Stimulated activated CD4-positive, alpha-beta T cell treated with anti-CD3 and anti-CD28 coated beads, Interleukin-4, amount 100 ng/mL, for 4 hours (primary cell): ENCODE measurements at regions not wholly inside any gene's neighbourhood (a gene's known extent, or its start where the extent isn't known, plus 50 kb on each side); places are given as distances from the start of the nearest gene placed in this dataset.

Source experiments
- DNase-seq, 2 experiments: peaks; one replicate each; pipeline ENCODE4 v3.0.0-alpha.2; 2020

DNA sequence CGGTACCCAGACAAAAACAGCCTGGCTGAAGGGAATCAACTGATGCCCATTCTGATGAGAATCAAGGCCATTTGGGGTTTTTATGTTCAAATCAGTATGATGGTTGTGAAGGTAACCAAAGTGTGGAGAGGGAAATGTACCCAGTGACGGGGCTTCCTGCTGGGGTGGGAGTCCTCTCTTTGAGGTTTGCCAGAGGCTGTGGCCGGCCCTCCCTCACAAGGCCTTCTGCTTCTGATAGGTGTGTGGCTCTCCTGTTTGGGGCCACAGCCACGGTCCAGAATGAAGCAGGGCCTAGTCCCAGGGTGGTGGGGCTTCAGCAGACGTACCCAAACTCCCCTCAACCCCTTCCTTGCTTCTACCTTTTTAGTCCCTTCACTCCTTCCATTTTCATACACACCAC lies 86.7 kb upstream of the NAA20 start:
- DNase-seq: no peak

DNA sequence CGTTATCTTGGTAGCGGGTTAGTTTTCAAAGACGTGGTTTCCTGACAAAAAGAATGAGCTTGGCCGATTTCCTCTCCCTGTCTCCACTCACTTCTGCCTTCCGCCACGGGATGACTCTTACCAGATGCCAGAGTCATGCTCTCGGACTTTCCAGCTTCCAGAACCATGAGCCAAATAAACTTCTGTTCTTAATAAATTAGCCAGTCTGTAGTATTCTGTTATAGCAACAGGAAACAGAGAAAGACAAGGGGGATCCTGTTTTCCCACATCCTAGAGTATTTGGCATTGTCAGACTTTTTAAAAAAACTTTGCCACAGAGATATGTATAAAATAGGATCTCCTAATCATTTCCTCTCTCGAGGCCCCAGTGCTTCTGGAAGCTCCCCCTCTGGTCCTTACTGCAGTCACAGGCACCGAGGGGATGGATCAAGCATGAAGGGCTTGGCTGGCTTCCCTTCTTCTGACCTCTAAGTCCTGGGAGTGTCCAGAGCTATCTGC lies 84.9 kb upstream of the NAA20 start:
- DNase-seq: no peak

DNA sequence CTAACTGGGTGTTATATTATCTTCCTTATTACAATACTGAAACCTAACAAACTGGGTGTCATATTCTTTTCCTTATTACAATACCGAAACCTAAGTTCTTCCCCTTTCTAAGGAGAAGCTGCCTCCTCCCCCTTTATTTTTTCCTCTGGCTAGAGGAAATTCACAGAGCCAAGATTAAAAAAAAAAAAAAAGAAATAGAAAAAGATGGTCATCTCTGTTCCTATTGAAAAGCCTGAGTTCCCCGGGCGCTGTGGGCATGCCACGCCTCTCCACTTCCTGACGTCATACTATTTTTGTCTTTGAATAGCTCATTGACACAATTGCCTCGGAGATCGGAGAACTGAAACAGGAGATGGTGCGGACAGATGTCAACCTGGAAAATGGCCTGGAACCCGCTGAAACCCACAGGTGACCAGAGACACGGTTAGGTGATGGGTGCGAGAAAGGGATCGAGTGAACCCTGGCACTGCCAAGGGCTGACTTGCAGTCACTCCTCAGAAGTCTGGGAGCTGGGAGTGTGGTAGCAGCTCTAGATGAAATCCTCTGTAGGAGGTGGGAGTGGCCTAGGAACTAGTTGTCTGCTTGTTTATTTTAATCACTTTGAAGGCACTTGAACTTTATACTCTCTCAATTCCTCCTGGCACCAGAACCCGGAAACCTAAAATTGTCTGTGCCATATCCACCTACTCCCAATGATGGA lies 82.2 kb upstream of the NAA20 start:
- no peak for DNase-seq

DNA sequence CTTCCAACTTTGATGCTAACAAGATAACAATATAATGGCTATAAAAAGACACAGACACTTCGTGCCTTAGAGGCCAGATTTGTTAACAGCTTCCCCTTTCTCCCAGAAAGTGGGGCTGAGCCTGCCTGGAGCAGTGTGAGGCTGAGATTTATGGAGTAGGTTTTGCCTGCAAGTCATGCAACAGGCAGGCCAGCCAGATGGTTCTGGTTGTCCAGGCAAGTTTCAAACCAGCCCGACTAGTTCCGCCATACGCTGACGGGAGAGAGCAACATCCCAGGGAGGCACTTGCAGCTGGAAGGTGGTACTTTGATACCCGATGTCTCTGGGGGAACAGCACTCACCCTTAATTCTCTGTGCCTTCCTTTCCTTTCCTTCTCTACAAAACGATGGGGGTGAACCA lies 81.3 kb upstream of the NAA20 start:
- DNase-seq: no peak

DNA sequence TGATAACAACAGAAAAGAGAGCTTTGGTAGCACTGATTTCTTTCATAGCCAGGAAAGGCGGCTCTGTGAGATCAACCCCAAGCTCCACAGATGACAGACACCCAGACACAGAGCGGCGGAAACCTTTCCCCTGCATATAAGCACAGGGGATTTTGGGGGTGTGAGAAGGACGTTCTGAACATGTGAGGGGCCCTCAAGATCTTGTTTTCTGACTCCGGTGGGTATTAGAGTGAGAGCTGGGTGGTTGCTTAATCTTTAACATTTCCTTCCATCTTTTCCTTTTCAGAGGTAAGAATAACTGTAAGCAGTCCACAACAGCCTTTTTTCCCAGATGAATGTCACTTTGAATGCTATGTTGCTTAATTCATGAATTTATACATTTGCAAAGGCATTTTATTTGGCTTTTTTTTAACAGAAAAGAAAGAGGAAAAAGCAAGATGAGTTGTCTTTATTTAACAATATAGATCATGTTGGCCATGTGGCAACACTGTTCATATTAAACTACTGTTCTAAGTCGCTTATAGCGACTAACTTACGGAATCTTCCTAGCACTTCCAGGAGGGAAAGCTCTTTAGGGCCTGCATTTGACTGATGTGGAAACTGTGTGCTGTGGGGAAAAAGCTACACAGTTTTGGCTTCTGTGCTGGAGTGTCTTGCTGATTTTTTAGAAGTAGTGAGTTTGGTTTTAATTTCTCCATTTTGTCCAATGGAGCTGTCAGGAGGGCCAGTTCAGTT lies 80.5 kb upstream of the NAA20 start:
- DNase-seq: no peak

DNA sequence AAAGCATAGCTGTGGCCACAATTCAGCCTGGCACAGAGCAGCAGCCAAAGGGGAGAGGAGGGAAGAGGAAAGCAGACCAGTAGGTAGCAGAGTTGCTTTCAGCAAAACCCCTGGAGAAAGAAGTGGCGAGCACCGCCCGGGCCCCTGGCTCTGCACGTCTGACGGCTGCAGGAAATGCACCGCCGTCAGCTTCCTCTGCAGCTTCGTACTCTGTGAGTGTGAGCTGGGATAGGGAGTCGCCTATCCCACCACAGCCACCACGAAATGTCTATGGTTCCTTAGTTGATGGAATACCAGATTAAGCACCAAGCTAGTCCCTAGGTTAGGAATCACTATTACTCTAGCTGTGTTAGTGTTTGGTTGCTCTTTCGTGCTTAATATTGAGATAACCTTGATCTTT lies 79.9 kb upstream of the NAA20 start:
- no peak for DNase-seq

DNA sequence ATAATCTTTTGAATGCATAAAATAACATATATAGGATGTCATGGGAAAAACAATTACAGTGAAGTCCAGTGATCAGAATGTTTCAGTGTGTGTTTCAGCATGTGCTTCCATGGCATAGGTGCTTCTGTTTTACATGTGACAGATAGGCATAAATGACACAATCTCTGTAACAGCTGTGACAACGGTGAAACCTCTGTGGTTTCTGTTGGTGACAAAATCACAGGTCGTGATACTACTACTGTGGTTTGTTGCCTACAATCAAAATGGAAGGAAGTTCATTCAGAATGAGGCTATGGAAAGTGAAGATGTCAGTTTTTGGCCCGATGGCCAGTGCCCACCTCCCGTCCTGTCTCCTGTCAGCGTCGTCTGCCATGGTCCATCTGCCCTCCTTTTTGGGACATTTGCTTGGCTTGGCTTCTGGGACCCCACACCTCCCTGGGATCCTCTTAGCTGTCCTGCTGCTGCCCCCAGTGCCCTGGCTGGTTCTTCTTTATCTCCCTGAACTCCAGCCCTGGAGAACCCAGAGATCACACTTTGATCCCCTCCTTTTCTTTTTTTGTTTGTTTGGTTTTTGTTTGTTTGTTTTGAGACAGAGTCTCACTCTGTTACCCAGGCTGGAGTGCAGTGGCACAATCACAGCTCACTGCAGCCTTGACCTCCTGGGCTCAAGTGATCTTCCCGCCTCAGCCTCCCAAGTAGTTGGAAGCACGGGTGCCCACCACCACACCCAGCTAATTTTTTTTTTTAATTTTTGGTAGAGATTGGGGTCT lies 79.3 kb upstream of the NAA20 start:
- DNase-seq: no peak

DNA sequence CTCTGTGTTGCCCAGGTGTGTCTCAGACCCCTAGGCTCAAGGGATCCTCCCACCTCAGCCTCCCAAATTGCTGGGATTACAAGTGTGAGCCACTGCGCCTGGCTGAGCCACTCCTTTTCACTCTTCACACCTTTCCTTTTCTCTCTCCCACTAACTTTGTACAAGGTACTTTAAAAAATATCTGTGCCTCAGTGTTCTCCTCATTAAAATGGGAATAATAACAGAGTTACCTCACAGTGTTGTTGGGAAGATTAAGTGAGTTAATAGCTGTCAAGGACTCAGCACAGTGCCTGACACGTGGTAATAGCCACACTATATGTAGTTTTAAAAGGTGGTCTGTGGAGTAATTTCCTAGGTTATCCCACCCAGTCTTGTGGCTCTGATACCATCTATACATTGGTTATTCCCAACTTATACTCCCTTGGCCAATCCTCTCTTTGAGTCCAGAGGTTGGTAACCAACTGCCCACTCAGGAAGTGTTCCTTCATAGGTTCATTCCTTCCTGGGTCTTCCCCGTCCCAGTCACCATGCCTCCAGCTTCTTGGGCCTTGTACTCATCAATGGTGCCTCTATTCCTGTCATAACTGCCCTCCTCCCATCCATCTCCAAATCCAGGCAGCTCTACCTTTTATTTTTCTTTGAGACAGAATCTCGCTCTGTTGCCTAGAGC lies 78.6 kb upstream of the NAA20 start:
- no peak for DNase-seq

DNA sequence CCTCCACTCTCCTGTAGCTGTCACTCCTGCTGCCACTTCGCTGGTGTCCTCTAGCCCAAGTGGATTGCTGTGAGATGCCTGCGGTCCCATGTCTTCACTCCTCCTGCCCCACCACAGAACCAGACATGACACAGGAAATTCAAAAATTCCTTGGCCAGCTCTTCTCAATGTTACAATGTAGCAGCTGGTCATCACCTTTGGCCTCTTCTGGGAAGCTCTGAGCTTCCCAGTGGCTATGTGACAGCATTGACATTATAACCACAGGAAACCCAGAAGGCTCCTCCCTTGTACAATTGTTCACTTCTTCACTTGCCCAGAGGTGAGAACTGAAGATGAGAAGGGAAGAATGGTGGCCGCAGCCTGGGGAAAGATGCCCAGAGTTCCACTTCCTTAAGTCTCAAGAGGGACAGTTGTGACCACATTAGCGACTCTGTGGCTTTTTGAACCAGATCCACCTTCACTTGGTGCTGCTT lies 76.1 kb upstream of the NAA20 start:
- DNase-seq: no peak

DNA sequence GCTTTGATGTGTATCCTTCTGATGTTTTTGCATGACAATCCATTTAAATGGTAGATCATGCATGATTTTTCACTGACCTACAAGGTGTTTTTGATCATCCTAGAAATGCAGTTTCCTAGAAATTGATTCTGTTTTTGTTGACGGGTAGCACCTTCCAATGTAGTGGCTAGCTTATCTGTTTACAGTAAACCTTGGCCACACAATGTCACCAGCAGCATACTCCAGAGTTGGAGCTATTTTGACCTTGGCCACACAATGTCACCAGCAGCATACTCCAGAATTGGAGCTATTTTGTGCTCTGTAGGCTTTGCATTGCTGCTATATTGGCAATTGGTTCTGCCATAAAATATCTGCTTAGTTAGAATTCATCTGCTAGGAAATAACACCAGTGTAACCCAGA lies 74.6 kb upstream of the NAA20 start:
- no peak for DNase-seq

DNA sequence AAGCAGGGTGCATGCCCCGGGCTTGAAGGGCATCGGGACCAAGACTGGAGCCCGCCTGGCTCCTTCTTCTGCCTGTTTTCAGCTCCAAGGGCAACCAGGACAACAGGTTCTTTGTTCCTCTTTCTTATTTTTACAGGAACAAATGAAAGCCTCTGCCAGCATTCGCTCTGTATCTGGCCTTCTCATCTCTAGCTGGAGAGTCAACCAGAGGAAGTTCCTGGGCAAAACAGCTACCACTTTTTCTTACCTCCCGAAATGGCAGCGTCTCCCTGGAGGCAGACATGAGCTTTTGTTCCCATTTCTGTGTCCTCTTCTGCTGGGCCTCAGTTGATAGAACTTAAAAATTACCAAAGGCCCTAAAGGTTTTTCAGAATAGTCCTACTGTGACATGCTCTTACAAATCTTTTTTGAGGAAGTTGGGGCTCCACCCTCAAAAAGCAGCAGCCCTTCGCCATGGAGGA lies 74.1 kb upstream of the NAA20 start:
- DNase-seq: no peak

DNA sequence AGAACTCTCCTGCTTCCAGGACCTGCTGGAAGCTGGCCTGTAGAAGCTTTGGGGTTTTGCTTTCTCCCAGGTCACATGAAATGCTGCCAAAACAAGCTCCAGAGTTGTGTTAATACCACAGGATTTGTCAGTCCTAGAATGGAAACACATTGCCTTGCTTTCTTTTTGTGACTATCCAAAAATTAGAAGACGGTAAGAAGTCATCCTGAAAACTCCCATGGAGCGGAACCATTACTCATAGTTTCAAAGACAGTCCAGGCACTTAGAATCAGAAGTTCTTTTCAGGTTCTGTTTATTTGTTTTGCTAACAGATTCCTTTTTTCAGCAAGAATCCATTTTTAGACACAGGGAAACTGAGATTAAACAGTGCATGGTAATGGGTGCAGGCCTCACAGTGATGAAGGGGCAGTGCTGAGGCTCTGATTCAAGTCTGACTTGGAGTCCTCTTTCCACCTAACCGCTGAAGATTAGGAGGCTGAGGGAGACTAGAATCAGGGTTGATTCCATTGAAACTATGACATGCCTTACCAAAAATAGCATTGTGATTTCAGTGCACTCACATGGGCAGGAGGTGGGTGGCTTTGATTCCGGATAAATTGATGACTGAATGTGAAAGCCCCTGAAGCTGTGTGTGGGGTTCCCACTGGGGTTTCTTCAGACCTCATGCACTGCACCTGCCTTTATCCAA lies 72.2 kb upstream of the NAA20 start:
- DNase-seq: no peak

DNA sequence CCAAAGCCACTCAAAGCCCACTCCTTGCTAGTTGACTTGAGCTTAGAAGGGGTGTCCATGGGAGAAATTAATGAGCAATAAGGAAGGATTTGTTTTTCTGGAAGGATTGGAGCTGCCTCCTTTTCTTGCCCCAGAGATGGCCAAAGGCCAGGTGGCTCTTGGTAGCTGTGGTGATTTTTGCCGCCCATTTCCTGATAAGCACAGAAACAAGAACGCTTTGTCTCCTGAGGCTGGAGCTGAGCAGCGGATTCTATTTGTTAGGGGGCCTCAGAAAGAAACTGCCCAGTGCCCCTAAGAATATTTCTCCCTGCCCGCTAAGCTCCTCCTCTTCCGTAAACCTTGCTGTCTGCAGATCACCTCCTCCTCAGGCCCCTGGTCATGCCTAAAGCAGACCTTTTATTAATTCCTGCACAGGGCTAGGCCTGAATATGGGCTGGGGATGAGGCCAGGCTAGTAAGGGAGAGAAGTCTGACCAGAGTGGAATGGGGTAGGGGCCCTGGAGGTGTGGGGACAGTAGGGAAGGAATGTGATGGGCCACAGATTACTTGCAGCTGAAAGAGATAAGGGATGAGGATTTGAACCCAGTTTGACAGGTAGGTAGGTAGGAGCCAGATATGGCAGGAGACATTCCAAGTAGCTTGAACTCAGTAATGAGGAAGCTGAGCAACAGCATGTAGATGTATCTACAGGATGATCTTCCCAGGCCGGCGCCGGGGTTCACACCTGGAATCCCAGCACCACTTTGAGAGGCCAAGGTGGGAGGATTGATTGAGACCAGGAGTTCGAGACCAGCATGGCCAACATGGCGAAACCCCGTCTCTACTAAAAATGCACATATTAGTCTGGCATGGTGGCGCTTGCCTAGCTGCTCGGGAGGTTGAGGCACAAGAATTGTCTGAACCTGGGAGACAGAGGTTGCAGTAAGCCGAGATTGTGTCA lies 71.2 kb upstream of the NAA20 start:
- no peak for DNase-seq

DNA sequence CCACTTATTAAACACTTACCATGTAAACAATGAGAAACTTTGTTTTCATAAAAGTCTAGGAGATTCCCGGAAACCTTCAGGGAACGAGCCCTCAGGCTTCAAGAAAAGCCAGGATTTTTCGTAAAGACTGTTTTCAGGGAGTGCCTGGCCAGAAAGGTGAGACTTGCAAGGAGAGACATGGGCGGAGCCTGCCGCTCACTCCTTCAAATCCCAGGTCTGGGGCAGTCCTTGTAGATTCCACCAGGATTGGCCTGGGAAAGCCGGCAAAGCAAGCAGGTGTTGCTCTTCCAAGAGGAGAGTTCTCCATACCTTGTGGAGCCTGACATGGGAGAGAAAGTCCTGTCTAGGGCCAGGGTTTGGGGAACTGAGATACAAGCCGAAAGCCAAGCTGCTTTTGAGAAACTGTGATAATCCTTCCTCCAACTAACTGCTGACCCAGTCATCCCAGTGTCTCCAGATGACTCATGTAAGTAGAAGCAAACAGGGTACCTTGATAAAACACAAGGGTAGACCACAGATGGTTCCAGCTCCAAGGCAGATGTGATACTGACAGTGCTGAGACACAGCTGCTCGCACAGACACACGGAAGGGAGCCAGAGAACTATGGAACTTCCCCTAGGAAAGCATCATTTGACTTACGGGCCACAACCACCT lies 69.4 kb upstream of the NAA20 start:
- DNase-seq: no peak

DNA sequence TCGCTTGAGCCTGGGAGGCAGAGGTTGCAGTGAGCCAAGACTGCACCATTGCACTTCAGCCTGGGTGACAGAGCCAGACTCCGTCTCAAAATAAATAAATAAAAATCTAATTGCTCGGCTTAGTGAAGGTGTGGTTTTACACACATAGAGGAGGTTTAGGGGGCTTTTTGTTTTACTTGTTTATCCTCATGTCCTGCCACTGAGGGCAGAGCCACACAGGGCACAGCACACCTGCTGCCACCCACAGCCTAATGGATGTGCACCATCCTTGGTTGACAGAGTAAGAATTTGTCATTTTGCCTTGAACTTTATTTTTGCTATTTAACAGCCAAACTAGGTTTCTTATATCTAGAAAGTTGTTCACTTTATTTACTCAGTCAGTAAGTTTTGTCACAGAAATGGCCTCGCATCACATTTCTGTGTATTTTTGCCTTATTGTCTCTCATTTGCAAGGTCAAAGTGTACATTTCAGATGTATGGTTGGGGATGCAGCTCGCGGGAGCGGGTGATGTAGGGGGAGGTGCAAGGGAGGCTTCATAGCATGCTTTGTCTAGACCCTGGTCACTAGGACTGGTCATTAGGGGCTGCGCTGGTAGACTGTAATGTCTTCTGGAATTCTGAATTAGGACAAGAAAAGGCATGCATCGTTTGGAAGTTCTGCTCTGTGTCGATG lies 67.8 kb upstream of the NAA20 start:
- DNase-seq: no peak

DNA sequence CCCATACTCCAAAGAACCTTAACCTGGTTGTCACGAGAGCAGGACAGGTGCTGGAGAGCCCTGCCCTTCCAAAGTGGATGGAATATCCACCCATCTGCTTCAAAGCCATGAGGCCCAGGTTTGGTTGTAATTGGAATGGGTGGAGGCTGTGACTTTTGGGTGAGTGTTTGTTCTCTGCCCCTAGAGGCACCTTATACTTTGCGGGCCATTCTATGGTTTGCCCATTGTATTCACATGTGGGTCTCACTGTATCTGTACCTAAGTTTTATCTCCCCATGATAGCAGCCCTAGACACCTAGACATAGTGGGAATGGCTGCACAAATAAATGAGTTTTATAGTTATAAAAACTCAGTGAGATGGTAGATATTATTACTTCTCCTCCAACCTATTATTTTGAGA lies 67.1 kb upstream of the NAA20 start:
- no peak for DNase-seq

DNA sequence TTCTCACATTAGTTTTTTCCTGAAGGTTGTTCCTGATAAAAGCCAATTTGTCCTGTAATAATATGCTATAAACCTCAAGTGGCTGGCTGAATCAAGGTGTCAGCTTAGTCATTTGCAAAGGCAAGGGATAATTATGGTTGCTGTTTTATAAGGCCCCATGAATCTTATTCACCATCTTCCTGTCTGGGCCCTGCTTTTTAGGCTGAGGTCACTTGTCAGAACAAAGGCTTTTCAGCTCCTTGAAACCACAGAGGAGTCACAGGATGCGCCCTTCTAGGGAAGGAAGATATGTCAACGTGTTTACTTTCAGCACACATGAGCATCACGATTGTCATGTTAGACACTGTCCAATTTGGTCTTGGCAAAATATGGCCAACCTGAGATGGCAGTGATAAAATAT lies 64.8 kb upstream of the NAA20 start:
- DNase-seq: no peak

DNA sequence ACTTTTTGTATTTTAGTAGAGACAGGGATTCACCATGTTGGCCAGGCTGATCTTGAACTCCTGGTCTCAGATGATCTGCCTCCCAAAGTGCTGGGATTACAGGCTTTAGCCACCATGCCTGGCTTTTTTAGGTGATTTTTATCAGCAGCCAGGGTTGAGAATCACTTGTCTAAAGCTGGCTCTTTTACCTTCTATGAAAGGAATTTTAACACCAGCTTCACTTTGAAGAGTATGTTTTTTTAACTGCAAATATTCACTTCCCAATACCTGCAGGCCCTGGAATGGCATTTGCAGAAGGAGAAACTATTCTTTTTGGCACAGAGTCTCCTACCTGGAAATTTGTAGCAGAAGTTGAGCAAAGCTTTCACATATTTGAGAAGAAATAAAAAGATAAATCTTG lies 63.6 kb upstream of the NAA20 start:
- no peak for DNase-seq

DNA sequence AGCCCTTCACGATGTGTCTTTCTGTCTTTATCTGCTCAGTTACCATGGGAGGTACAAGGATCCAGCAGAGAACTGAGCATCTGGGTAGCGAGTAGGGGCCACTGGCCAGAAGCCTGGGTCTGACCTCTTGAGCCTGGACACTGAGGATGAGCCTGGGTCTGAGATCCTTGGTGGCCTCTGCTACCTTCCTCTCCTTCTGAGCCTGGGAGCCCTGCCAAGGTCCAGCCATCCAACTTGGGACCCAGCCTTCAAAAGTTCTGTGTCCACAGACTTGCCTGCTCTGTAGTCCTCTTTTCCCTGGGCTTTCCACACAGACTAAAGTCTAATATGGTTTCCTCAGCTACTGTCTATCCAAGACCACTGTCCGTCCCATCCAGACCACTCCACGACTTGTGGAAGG lies 60.2 kb upstream of the NAA20 start:
- no peak for DNase-seq

DNA sequence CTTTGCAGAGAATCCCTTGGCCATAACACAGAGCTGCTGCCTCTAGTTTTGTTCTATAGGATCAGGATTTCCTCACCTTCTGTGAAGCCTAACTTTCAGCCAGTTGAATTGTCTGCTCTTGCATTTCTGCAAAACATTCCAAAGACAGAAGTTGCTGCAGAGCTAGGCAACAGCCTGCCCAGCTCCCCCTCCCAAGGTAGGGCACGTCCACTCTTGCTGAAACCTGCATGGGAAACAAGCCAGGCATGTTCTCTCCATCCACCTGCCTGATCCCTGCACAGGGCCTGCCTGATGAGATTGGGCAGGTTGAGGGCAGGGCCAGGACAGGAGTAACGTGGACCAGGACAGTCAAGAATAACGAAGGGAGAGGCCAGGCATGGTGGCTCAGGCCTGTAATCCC lies 58.9 kb upstream of the NAA20 start:
- DNase-seq: no peak
